Stomach (tissue), 4 donors: ENCODE measurements at regions not wholly inside any gene's neighbourhood (a gene's known extent, or its start where the extent isn't known, plus 50 kb on each side); places are given as distances from the start of the nearest gene placed in this dataset.

Experiments used
- EP300 ChIP-seq: sonication (generic); formaldehyde crosslinking; IDR thresholded peaks from one replicate; pipeline ENCODE4 v1.6.1; 2017; ENCODE audit warnings: antibody characterized with exemption
- POLR2A ChIP-seq, 4 donors: fragments of 450-650 bp; IDR thresholded peaks; one replicate each; pipeline ENCODE4 v1.6.1; 2016; ENCODE audit warnings: antibody characterized with exemption in 4 of 4, control low read depth in 2 of 4, mild to moderate bottlenecking in 1 of 4, moderate library complexity in 1 of 4
- TF ChIP-seq, protein P1 (sequence below), 7 experiments: fragments of 450-650 bp in 4 of 7; fragments of 200-600 bp in 3 of 7; sonication (generic) in 3 of 7; IDR thresholded peaks; one replicate each; pipeline ENCODE4 v1.5.1; 2016 to 2019; ENCODE audit warnings: antibody characterized with exemption in 7 of 7, control low read depth in 2 of 7, mild to moderate bottlenecking in 1 of 7

DNA sequence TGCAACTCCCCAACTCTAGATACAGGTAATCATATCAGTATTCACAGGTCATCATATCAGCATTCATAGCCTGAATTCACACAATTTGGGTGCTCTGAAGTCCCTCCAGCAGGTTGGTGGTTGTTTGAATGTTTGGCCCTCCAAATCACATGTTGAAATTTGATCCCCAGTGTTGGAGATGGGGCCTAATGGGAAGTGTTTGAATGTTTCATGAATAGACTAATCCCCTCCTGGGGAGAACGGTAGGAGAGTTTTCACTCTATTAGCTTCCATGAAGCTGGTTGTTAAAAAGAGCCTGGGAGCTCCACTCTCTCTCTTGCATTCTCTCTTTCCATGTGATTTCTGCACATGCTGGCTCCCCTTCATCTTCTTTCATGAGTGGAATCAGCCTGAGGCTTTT lies 288.6 kb upstream of the PCDH9 start:
- TF ChIP-seq, protein P1, sequence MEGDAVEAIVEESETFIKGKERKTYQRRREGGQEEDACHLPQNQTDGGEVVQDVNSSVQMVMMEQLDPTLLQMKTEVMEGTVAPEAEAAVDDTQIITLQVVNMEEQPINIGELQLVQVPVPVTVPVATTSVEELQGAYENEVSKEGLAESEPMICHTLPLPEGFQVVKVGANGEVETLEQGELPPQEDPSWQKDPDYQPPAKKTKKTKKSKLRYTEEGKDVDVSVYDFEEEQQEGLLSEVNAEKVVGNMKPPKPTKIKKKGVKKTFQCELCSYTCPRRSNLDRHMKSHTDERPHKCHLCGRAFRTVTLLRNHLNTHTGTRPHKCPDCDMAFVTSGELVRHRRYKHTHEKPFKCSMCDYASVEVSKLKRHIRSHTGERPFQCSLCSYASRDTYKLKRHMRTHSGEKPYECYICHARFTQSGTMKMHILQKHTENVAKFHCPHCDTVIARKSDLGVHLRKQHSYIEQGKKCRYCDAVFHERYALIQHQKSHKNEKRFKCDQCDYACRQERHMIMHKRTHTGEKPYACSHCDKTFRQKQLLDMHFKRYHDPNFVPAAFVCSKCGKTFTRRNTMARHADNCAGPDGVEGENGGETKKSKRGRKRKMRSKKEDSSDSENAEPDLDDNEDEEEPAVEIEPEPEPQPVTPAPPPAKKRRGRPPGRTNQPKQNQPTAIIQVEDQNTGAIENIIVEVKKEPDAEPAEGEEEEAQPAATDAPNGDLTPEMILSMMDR (IDR thresholded peaks at IDR 0.05): no peak
- TF ChIP-seq EP300: no peak
- TF ChIP-seq POLR2A (IDR thresholded peaks at IDR 0.05): no peak
